WTC11 (cell line): ENCODE measurements at regions not wholly inside any gene's neighbourhood (a gene's known extent, or its start where the extent isn't known, plus 50 kb on each side); places are given as distances from the start of the nearest gene placed in this dataset.

ENCODE experiments used
- ATAC-seq: fragments of 200-7000 bp; cut with Tn5 transposase; 2 replicates; pipeline ENCODE4 v1.10.0; 2021; ENCODE audit warnings: mild to moderate bottlenecking, moderate library complexity
- CTCF ChIA-PET: fragments of 300-600 bp; sonication (Branson Sonifier 250); formaldehyde crosslinking; loops from one replicate; lab custom pipeline; 2021; ENCODE audit warnings: antibody characterized with exemption; lab: Charles Lee
- POLR2A ChIA-PET: fragments of 350-600 bp; sonication (Branson Sonifier 250); formaldehyde crosslinking; loops from one replicate; lab custom pipeline; 2021; ENCODE audit warnings: antibody characterized with exemption; lab: Charles Lee
- DNase-seq: peaks from one replicate; pipeline ENCODE4 v3.0.0; 2021; ENCODE audit warnings: low spot score
- H3K27ac Mint-ChIP-seq: 2 replicates; pipeline ENCODE4 v1.8.0; 2021; ENCODE audit warnings: mixed read lengths
- H3K27me3 Mint-ChIP-seq: 2 replicates; pipeline ENCODE4 v1.8.0; 2021; ENCODE audit warnings: low read depth, mild to moderate bottlenecking, moderate library complexity, mixed read lengths
- H3K36me3 Mint-ChIP-seq: 2 replicates; pipeline ENCODE4 v1.8.0; 2021; ENCODE audit warnings: mixed read lengths
- H3K4me1 Mint-ChIP-seq: 2 replicates; pipeline ENCODE4 v1.8.0; 2022; ENCODE audit warnings: mixed read lengths
- H3K4me3 Mint-ChIP-seq: 2 replicates; pipeline ENCODE4 v1.8.0; 2021; ENCODE audit warnings: mild to moderate bottlenecking, moderate library complexity, mixed read lengths
- H3K9me3 Mint-ChIP-seq: 2 replicates; pipeline ENCODE4 v1.8.0; 2021; ENCODE audit warnings: mixed read lengths
- E2F1 ChIP-seq: sonication (generic); formaldehyde crosslinking; IDR thresholded peaks from 2 replicates; pipeline ENCODE4 v1.8.0; 2022; ENCODE audit warnings: mild to moderate bottlenecking, missing genetic modification reagents
- E2F5 ChIP-seq: sonication (generic); formaldehyde crosslinking; IDR thresholded peaks from 2 replicates; pipeline ENCODE4 v1.8.1; 2022; ENCODE audit warnings: mild to moderate bottlenecking, moderate library complexity, missing genetic modification reagents
- ETV6 ChIP-seq: sonication (generic); formaldehyde crosslinking; IDR thresholded peaks from 2 replicates; pipeline ENCODE4 v1.8.1; 2022; ENCODE audit warnings: mild to moderate bottlenecking, missing genetic modification reagents
- NR3C1 ChIP-seq: sonication (generic); formaldehyde crosslinking; conservative IDR thresholded peaks from 2 replicates; pipeline ENCODE4 v1.8.1; 2023; ENCODE audit warnings: low read depth, mild to moderate bottlenecking, missing genetic modification reagents
- PRDM15 ChIP-seq: sonication (generic); formaldehyde crosslinking; IDR thresholded peaks from 2 replicates; pipeline ENCODE4 v1.8.0; 2022; ENCODE audit warnings: missing genetic modification reagents
- TEAD1 ChIP-seq: sonication (generic); formaldehyde crosslinking; IDR thresholded peaks from 2 replicates; pipeline ENCODE4 v1.8.0; 2022; ENCODE audit warnings: mild to moderate bottlenecking, missing genetic modification reagents
- ZNF281 ChIP-seq: sonication (generic); formaldehyde crosslinking; IDR thresholded peaks from 2 replicates; pipeline ENCODE4 v1.8.0; 2023; ENCODE audit warnings: mild to moderate bottlenecking, missing genetic modification reagents
- ZNF317 ChIP-seq: sonication (generic); formaldehyde crosslinking; IDR thresholded peaks from 2 replicates; pipeline ENCODE4 v1.8.1; 2023; ENCODE audit warnings: low read depth, mild to moderate bottlenecking, moderate library complexity, missing genetic modification reagents, borderline replicate concordance
- ZNF532 ChIP-seq: fragments of 250-450 bp; sonication (Bioruptor Pico); IDR thresholded peaks from 2 replicates; pipeline ENCODE4 v1.9.0; 2021; ENCODE audit warnings: mild to moderate bottlenecking, borderline replicate concordance

- TF ChIP-seq PRDM15 (CRISPR knock-in tag) = no peak
- TF ChIP-seq NR3C1 (CRISPR knock-in tag) = no peak
These were observed 556.2 kb downstream of the CBLN4 start (continued) for GRCh38 chr20:55449091-55449490.

- H3K4me3 Mint-ChIP-seq = no peak overlapping the region
- ATAC-seq (no peak), DNase-seq (no peak)
- peaks cover 72% of the 10 kb centered on the region for H3K9me3 Mint-ChIP-seq
- no peak overlapping the region for H3K27ac Mint-ChIP-seq
- no peaks in the 10 kb centered on the region for H3K4me1 Mint-ChIP-seq
- ChIA-PET POLR2A (no interaction called here), CTCF (no interaction called here)
- H3K36me3 Mint-ChIP-seq = peaks cover 66% of the 10 kb centered on the region
- no peaks in the 10 kb centered on the region; the same call in 1 of the 2 replicates for H3K27me3 Mint-ChIP-seq
- no peak for TF ChIP-seq ZNF532 (CRISPR knock-in tag)
- no peak for TF ChIP-seq PRDM15 (CRISPR knock-in tag)
- no peak for TF ChIP-seq TEAD1
- TF ChIP-seq E2F1 (CRISPR knock-in tag) = no peak
- no peak for TF ChIP-seq NR3C1 (CRISPR knock-in tag)
- TF ChIP-seq ETV6 (CRISPR knock-in tag) = no peak
- no peak for TF ChIP-seq E2F5 (CRISPR knock-in tag)
- TF ChIP-seq ZNF281 = no peak
- no peak for TF ChIP-seq ZNF317 (CRISPR knock-in tag)
- TF ChIP-seq, all 79 proteins: peak for 0
These were observed 559.0 kb downstream of the CBLN4 start for GRCh38 chr20:55446301-55446700.
